HEK293 (cell line): ENCODE measurements at regions not wholly inside any gene's neighbourhood (a gene's known extent, or its start where the extent isn't known, plus 50 kb on each side); places are given as distances from the start of the nearest gene placed in this dataset.

ENCODE experiments used
- CTCF ChIA-PET: fragments of 350-600 bp; formaldehyde crosslinking; extraction: SDS; loops from one replicate; lab custom pipeline; 2021; ENCODE audit warnings: antibody characterized with exemption; lab: Yijun Ruan, JAX
- POLR2A ChIA-PET: fragments of 300-600 bp; formaldehyde crosslinking; extraction: SDS; loops from one replicate; lab custom pipeline; 2020; ENCODE audit warnings: antibody characterized with exemption, inconsistent platforms; lab: Yijun Ruan, JAX
- H3K27ac ChIP-seq: fragments of 200-500 bp; sonication (Bioruptor generic); 2 replicates; pipeline ENCODE4 v1.5.1; 2014; ENCODE audit warnings: low read depth, low read length, control low read depth, inconsistent platforms; ENCODE audit errors: extremely low read depth
- H3K36me3 ChIP-seq, 2 experiments: fragments of 200-500 bp in 1 of 2; sonication (Bioruptor generic) in 1 of 2; 1 replicate in 1 of 2; 2 replicates in 1 of 2; pipeline ENCODE4 v1.5.1; 2014 to 2017; ENCODE audit warnings: inconsistent platforms in 2 of 2, low read length in 2 of 2; ENCODE audit not compliant: control insufficient read depth in 2 of 2, insufficient read depth in 1 of 2
- H3K4me1 ChIP-seq: fragments of 200-500 bp; sonication (Bioruptor generic); 2 replicates; pipeline ENCODE4 v1.5.1; 2014; ENCODE audit warnings: mild to moderate bottlenecking, low read length, inconsistent platforms; ENCODE audit not compliant: control insufficient read depth, insufficient read depth
- H3K4me3 ChIP-seq: 2 replicates; pipeline ENCODE4 v1.5.1; 2011; ENCODE audit warnings: low read depth, mild to moderate bottlenecking, control low read depth, low read length, moderate library complexity
- H3K9me3 ChIP-seq: fragments of 200-500 bp; sonication (Bioruptor generic); 2 replicates; pipeline ENCODE4 v1.5.1; 2014; ENCODE audit warnings: low read depth, low read length, inconsistent platforms; ENCODE audit not compliant: control insufficient read depth, insufficient read depth
- PRDM10 ChIP-seq: fragments of 450-650 bp; formaldehyde crosslinking; IDR thresholded peaks from 2 replicates; pipeline ENCODE4 v1.5.1; 2016; ENCODE audit warnings: missing biosample characterization, missing genetic modification characterization
- SP3 ChIP-seq: fragments of 450-650 bp; formaldehyde crosslinking; IDR thresholded peaks from 2 replicates; pipeline ENCODE4 v1.5.1; 2016; ENCODE audit warnings: missing biosample characterization, missing genetic modification characterization
- ZBTB20 ChIP-seq: fragments of 450-650 bp; formaldehyde crosslinking; IDR thresholded peaks from 2 replicates; pipeline ENCODE4 v1.5.1; 2016; ENCODE audit warnings: missing biosample characterization, missing genetic modification characterization
- ZBTB49 ChIP-seq: fragments of 450-650 bp; formaldehyde crosslinking; IDR thresholded peaks from 2 replicates; pipeline ENCODE4 v1.5.1; 2016; ENCODE audit warnings: missing biosample characterization, missing genetic modification characterization, low read depth
- ZBTB7A ChIP-seq: fragments of 450-650 bp; formaldehyde crosslinking; IDR thresholded peaks from 2 replicates; pipeline ENCODE4 v1.5.1; 2016; ENCODE audit warnings: low read depth, missing biosample characterization, missing genetic modification characterization
- ZEB2 ChIP-seq: fragments of 450-650 bp; formaldehyde crosslinking; IDR thresholded peaks from 2 replicates; pipeline ENCODE4 v1.5.1; 2016; ENCODE audit warnings: missing biosample characterization, missing genetic modification characterization
- ZFP3 ChIP-seq: fragments of 450-650 bp; formaldehyde crosslinking; IDR thresholded peaks from 2 replicates; pipeline ENCODE4 v1.5.1; 2016; ENCODE audit warnings: low read depth, missing biosample characterization, missing genetic modification characterization
- ZFP37 ChIP-seq: fragments of 450-650 bp; formaldehyde crosslinking; IDR thresholded peaks from 2 replicates; pipeline ENCODE4 v1.5.1; 2016; ENCODE audit warnings: missing biosample characterization, missing genetic modification characterization
- ZNF266 ChIP-seq: fragments of 450-650 bp; formaldehyde crosslinking; IDR thresholded peaks from 2 replicates; pipeline ENCODE4 v1.5.1; 2016; ENCODE audit warnings: missing biosample characterization, missing genetic modification characterization, low read depth
- ZNF292 ChIP-seq: fragments of 450-650 bp; formaldehyde crosslinking; IDR thresholded peaks from 2 replicates; pipeline ENCODE4 v1.5.1; 2016; ENCODE audit warnings: low read depth, missing biosample characterization, missing genetic modification characterization, borderline replicate concordance
- ZNF510 ChIP-seq: fragments of 450-650 bp; formaldehyde crosslinking; IDR thresholded peaks from 2 replicates; pipeline ENCODE4 v1.5.1; 2018; ENCODE audit warnings: mild to moderate bottlenecking, missing genetic modification characterization, missing biosample characterization; ENCODE audit not compliant: insufficient replicate concordance
- ZNF549 ChIP-seq: fragments of 450-650 bp; IDR thresholded peaks from 2 replicates; pipeline ENCODE4 v1.5.1; 2018; ENCODE audit warnings: missing biosample characterization, missing genetic modification characterization, mild to moderate bottlenecking, inconsistent platforms, moderate library complexity
- ZNF585B ChIP-seq: fragments of 450-650 bp; formaldehyde crosslinking; IDR thresholded peaks from 2 replicates; pipeline ENCODE4 v1.5.1; 2016; ENCODE audit warnings: missing biosample characterization, missing genetic modification characterization
- ZNF596 ChIP-seq: fragments of 450-650 bp; IDR thresholded peaks from 2 replicates; pipeline ENCODE4 v1.5.0; 2018; ENCODE audit warnings: missing biosample characterization, mild to moderate bottlenecking, missing genetic modification characterization, moderate library complexity
- ZNF600 ChIP-seq: fragments of 450-650 bp; formaldehyde crosslinking; IDR thresholded peaks from 2 replicates; pipeline ENCODE4 v1.5.1; 2016; ENCODE audit warnings: missing biosample characterization, missing genetic modification characterization
- ZNF660 ChIP-seq: fragments of 450-650 bp; IDR thresholded peaks from 2 replicates; pipeline ENCODE4 v1.5.1; 2018; ENCODE audit warnings: missing biosample characterization, mild to moderate bottlenecking, missing genetic modification characterization
- ZNF837 ChIP-seq: fragments of 450-650 bp; formaldehyde crosslinking; IDR thresholded peaks from 2 replicates; pipeline ENCODE4 v1.5.1; 2016; ENCODE audit warnings: missing biosample characterization, missing genetic modification characterization
- TF ChIP-seq, protein P1 (sequence below): fragments of 450-650 bp; formaldehyde crosslinking; IDR thresholded peaks from 2 replicates; pipeline ENCODE4 v1.5.1; 2016; ENCODE audit warnings: missing biosample characterization, missing genetic modification characterization
- TF ChIP-seq, protein P2 (sequence below): fragments of 450-650 bp; formaldehyde crosslinking; optimal IDR thresholded peaks from 2 replicates; pipeline ENCODE3; 2016; ENCODE audit warnings: missing biosample characterization, mild to moderate bottlenecking, missing genetic modification characterization
- TF ChIP-seq, protein P3 (sequence below): fragments of 450-650 bp; formaldehyde crosslinking; IDR thresholded peaks from 2 replicates; pipeline ENCODE4 v1.5.1; 2016; ENCODE audit warnings: missing biosample characterization, missing genetic modification characterization
- TF ChIP-seq, protein P4 (sequence below): fragments of 450-650 bp; formaldehyde crosslinking; conservative IDR thresholded peaks from 2 replicates; pipeline ENCODE4 v1.5.1; 2016; ENCODE audit warnings: low read depth, missing biosample characterization, missing genetic modification characterization

- Histone ChIP-seq H3K27ac (no peak overlapping the region), H3K36me3 (no peaks in the 10 kb centered on the region), H3K9me3 (no peaks in the 10 kb centered on the region), H3K4me1 (no peaks in the 10 kb centered on the region), H3K4me3 (no peak overlapping the region)
- TF ChIP-seq, protein P1, sequence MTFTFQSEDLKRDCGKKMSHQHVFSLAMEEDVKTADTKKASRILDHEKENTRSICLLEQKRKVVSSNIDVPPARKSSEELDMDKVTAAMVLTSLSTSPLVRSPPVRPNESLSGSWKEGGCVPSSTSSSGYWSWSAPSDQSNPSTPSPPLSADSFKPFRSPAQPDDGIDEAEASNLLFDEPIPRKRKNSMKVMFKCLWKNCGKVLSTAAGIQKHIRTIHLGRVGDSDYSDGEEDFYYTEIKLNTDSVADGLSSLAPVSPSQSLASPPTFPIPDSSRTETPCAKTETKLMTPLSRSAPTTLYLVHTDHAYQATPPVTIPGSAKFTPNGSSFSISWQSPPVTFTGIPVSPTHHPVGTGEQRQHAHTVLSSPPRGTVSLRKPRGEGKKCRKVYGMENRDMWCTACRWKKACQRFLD (tag by site-specific recombination) = no peak
- TF ChIP-seq ZNF585B (tag by site-specific recombination) (no peak), ZNF660 (tag by site-specific recombination) (no peak), ZFP3 (tag by site-specific recombination) (no peak), ZEB2 (tag by site-specific recombination) (no peak), ZNF292 (tag by site-specific recombination) (no peak), ZFP37 (tag by site-specific recombination) (no peak), ZBTB7A (no peak), ZNF837 (tag by site-specific recombination) (no peak), ZNF549 (tag by site-specific recombination) (no peak), PRDM10 (tag by site-specific recombination) (no peak), ZNF510 (tag by site-specific recombination) (no peak), ZNF596 (tag by site-specific recombination) (no peak), ZNF600 (tag by site-specific recombination) (no peak)
- TF ChIP-seq, protein P2, sequence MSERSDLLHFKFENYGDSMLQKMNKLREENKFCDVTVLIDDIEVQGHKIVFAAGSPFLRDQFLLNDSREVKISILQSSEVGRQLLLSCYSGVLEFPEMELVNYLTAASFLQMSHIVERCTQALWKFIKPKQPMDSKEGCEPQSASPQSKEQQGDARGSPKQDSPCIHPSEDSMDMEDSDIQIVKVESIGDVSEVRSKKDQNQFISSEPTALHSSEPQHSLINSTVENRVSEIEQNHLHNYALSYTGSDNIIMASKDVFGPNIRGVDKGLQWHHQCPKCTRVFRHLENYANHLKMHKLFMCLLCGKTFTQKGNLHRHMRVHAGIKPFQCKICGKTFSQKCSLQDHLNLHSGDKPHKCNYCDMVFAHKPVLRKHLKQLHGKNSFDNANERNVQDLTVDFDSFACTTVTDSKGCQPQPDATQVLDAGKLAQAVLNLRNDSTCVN = no peak
- TF ChIP-seq, protein P3, sequence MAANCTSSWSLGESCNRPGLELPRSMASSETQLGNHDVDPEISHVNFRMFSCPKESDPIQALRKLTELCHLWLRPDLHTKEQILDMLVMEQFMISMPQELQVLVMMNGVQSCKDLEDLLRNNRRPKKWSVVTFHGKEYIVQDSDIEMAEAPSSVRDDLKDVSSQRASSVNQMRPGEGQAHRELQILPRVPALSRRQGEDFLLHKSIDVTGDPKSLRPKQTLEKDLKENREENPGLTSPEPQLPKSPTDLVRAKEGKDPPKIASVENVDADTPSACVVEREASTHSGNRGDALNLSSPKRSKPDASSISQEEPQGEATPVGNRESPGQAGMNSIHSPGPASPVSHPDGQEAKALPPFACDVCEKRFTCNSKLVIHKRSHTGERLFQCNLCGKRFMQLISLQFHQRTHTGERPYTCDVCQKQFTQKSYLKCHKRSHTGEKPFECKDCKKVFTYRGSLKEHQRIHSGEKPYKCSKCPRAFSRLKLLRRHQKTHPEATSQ (tag by site-specific recombination) = no peak
- POLR2A ChIA-PET = no interaction called here
- CTCF ChIA-PET = interaction anchor here (0.7 kb wide), 1 partner anchor 259 kb away, joined by 3 read pairs; no protein-coding TSS in a partner anchor
These were observed 181.1 kb upstream of the NECTIN1 start for GRCh38 chr11:119910051-119910450.

GRCh38 chr11:119909495-119909894 lies 180.5 kb upstream of the NECTIN1 start:
- ChIA-PET CTCF (no interaction called here), POLR2A (no interaction called here)
- H3K36me3 ChIP-seq = no peaks in the 10 kb centered on the region
- no peak for TF ChIP-seq ZBTB20 (tag by site-specific recombination)
- TF ChIP-seq SP3 (tag by site-specific recombination) = no peak
- TF ChIP-seq ZNF266 (tag by site-specific recombination) = no peak
- TF ChIP-seq, protein P4, sequence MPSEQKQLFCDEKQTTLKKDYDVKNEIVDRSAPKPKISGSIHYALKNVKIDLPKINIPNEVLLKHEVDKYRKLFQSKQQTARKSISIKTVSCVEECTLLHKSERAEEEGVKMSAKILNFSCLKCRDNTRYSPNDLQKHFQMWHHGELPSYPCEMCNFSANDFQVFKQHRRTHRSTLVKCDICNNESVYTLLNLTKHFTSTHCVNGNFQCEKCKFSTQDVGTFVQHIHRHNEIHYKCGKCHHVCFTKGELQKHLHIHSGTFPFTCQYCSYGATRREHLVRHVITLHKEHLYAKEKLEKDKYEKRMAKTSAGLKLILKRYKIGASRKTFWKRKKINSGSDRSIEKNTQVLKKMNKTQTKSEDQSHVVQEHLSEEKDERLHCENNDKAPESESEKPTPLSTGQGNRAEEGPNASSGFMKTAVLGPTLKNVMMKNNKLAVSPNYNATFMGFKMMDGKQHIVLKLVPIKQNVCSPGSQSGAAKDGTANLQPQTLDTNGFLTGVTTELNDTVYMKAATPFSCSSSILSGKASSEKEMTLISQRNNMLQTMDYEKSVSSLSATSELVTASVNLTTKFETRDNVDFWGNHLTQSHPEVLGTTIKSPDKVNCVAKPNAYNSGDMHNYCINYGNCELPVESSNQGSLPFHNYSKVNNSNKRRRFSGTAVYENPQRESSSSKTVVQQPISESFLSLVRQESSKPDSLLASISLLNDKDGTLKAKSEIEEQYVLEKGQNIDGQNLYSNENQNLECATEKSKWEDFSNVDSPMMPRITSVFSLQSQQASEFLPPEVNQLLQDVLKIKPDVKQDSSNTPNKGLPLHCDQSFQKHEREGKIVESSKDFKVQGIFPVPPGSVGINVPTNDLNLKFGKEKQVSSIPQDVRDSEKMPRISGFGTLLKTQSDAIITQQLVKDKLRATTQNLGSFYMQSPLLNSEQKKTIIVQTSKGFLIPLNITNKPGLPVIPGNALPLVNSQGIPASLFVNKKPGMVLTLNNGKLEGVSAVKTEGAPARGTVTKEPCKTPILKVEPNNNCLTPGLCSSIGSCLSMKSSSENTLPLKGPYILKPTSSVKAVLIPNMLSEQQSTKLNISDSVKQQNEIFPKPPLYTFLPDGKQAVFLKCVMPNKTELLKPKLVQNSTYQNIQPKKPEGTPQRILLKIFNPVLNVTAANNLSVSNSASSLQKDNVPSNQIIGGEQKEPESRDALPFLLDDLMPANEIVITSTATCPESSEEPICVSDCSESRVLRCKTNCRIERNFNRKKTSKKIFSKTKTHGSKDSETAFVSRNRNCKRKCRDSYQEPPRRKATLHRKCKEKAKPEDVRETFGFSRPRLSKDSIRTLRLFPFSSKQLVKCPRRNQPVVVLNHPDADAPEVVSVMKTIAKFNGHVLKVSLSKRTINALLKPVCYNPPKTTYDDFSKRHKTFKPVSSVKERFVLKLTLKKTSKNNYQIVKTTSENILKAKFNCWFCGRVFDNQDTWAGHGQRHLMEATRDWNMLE (tag by site-specific recombination) = no peak
- no peak for TF ChIP-seq ZBTB49 (tag by site-specific recombination)

More at GRCh38 chr11:119909495-119909894, 180.5 kb upstream of the NECTIN1 start:
- Histone ChIP-seq H3K4me1 (no peaks in the 10 kb centered on the region), H3K9me3 (no peaks in the 10 kb centered on the region), H3K4me3 (no peak overlapping the region), H3K27ac (no peak overlapping the region)
